Trophoblast cell (in vitro differentiated cells and primary cell): ENCODE measurements at regions not wholly inside any gene's neighbourhood (a gene's known extent, or its start where the extent isn't known, plus 50 kb on each side); places are given as distances from the start of the nearest gene placed in this dataset.

Experiments
- DNase-seq, 2 donors: peaks; one replicate each; pipeline ENCODE4 v3.0.0-alpha.2; 2016
- H2AFZ ChIP-seq: 2 replicates; pipeline ENCODE4 v1.6.1; 2013; ENCODE audit warnings: low read length, moderate library complexity, mild to moderate bottlenecking; ENCODE audit not compliant: insufficient read depth, poor library complexity
- H2AK5ac ChIP-seq: 2 replicates; pipeline ENCODE4 v1.6.1; 2013; ENCODE audit warnings: mild to moderate bottlenecking, low read length
- H2BK120ac ChIP-seq: 2 replicates; pipeline ENCODE4 v1.6.1; 2013; ENCODE audit warnings: low read length, mild to moderate bottlenecking, moderate library complexity; ENCODE audit not compliant: insufficient read depth, poor library complexity
- H2BK12ac ChIP-seq: 2 replicates; pipeline ENCODE4 v1.6.1; 2013; ENCODE audit warnings: mild to moderate bottlenecking, low read length, moderate library complexity
- H2BK5ac ChIP-seq: 2 replicates; pipeline ENCODE4 v1.6.1; 2013; ENCODE audit warnings: low read length, low read depth, moderate library complexity, mild to moderate bottlenecking; ENCODE audit not compliant: poor library complexity
- H3K14ac ChIP-seq: 2 replicates; pipeline ENCODE4 v1.6.1; 2013; ENCODE audit warnings: mild to moderate bottlenecking, low read length
- H3K18ac ChIP-seq: 2 replicates; pipeline ENCODE4 v1.6.1; 2013; ENCODE audit warnings: mild to moderate bottlenecking, low read length
- H3K23ac ChIP-seq: 2 replicates; pipeline ENCODE4 v1.6.1; 2013; ENCODE audit warnings: low read length
- H3K27ac ChIP-seq: 2 replicates; pipeline ENCODE4 v1.5.1; 2013; ENCODE audit warnings: low read depth, mild to moderate bottlenecking, inconsistent platforms, low read length, moderate library complexity
- H3K27me3 ChIP-seq: 2 replicates; pipeline ENCODE4 v1.6.1; 2013; ENCODE audit warnings: inconsistent platforms, mild to moderate bottlenecking, low read length, moderate library complexity; ENCODE audit not compliant: insufficient read depth
- H3K36me3 ChIP-seq, 2 experiments: 1 replicate in 1 of 2; 2 replicates in 1 of 2; pipeline ENCODE4 v1.6.1; 2013; ENCODE audit warnings: low read length in 2 of 2, mild to moderate bottlenecking in 2 of 2, moderate library complexity in 1 of 2; ENCODE audit not compliant: insufficient read depth in 2 of 2, control insufficient read depth in 1 of 2
- H3K4ac ChIP-seq: 2 replicates; pipeline ENCODE4 v1.6.1; 2013; ENCODE audit warnings: low read depth, mild to moderate bottlenecking, low read length, moderate library complexity
- H3K4me1 ChIP-seq, 2 experiments: 1 replicate in 1 of 2; 2 replicates in 1 of 2; pipeline ENCODE4 v1.6.1; 2013; ENCODE audit warnings: low read length in 2 of 2, mild to moderate bottlenecking in 2 of 2, moderate library complexity in 1 of 2; ENCODE audit not compliant: insufficient read depth in 2 of 2, control insufficient read depth in 1 of 2
- H3K4me2 ChIP-seq: 2 replicates; pipeline ENCODE4 v1.6.1; 2013; ENCODE audit warnings: inconsistent platforms, mild to moderate bottlenecking, low read length, moderate library complexity
- H3K4me3 ChIP-seq: 2 replicates; pipeline ENCODE4 v1.5.1; 2013; ENCODE audit warnings: mild to moderate bottlenecking, low read depth, low read length, inconsistent platforms
- H3K79me1 ChIP-seq: one replicate; pipeline ENCODE4 v1.6.1; 2013; ENCODE audit warnings: low read length
- H3K79me2 ChIP-seq: 2 replicates; pipeline ENCODE4 v1.6.1; 2013; ENCODE audit warnings: low read length, mild to moderate bottlenecking; ENCODE audit not compliant: control insufficient read depth, insufficient read depth, poor library complexity
- H3K9ac ChIP-seq: 2 replicates; pipeline ENCODE4 v1.6.1; 2013; ENCODE audit warnings: mild to moderate bottlenecking, low read length
- H3K9me3 ChIP-seq: 2 replicates; pipeline ENCODE4 v1.6.1; 2013; ENCODE audit warnings: low read depth, mild to moderate bottlenecking, control low read depth, inconsistent platforms, low read length; ENCODE audit not compliant: insufficient read depth
- H4K12ac ChIP-seq: 2 replicates; pipeline ENCODE4 v1.6.1; 2013; ENCODE audit warnings: low read depth, mild to moderate bottlenecking, low read length, moderate library complexity
- H4K8ac ChIP-seq: 2 replicates; pipeline ENCODE4 v1.6.1; 2013; ENCODE audit warnings: low read depth, mild to moderate bottlenecking, low read length, moderate library complexity
- H4K91ac ChIP-seq: one replicate; pipeline ENCODE4 v1.6.1; 2013; ENCODE audit warnings: low read depth, mild to moderate bottlenecking, low read length, moderate library complexity
- WGBS: extraction: QIAGEN DNeasy Blood & Tissue Kit; methylation state at CpG from one replicate; pipeline ENCODE4 v1.1.7; 2013; ENCODE audit warnings: missing lambda C conversion rate; ENCODE audit not compliant: insufficient read length, insufficient coverage; ENCODE audit errors: extremely low coverage; 5-methylcytosine and 5-hydroxymethylcytosine counted together

DNA sequence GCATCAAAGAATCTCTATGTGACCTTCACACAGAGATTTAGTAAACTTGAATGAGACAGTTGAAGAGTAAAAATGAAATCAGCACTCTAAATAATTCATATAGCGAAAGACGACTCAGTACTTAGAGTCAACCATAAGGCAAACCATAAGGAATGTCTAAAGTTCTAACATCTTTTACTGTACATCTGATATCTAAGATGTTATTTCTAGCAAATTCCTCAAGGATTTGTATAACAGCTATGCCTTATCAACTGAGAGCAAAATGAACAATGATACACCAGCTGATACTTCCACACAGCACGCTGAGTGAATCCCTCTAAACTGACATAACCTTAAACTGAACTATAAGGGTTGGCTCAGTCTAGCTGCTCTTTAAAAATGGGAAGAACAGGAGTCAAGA is 760.3 kb downstream of the EFNA5 start:
- no peak overlapping the region for H3K9ac ChIP-seq
- H3K14ac ChIP-seq: no peak overlapping the region
- no peak overlapping the region for H2BK120ac ChIP-seq
- no peak overlapping the region for H2BK12ac ChIP-seq
- H3K79me2 ChIP-seq: no peaks in the 10 kb centered on the region
- H3K79me1 ChIP-seq: no peaks in the 10 kb centered on the region
- DNase-seq: no peak
- WGBS: no CpG with 5 or more reads among the region's 3 CpGs
- H3K4me2 ChIP-seq: no peak overlapping the region
- no peak overlapping the region for H4K8ac ChIP-seq
- no peaks in the 10 kb centered on the region for H3K9me3 ChIP-seq
- H3K4me1 ChIP-seq: no peaks in the 10 kb centered on the region
- H4K12ac ChIP-seq: no peak overlapping the region
- H3K27ac ChIP-seq: no peak overlapping the region
- no peak overlapping the region for H3K4ac ChIP-seq
- no peak overlapping the region for H4K91ac ChIP-seq
- H2AK5ac ChIP-seq: no peak overlapping the region
- H3K4me3 ChIP-seq: no peak overlapping the region
- H3K23ac ChIP-seq: no peak overlapping the region
- no peaks in the 10 kb centered on the region for H3K36me3 ChIP-seq
- H2AFZ ChIP-seq: no peak overlapping the region
- H3K27me3 ChIP-seq: no peaks in the 10 kb centered on the region
- no peak overlapping the region for H3K18ac ChIP-seq
- no peak overlapping the region for H2BK5ac ChIP-seq

DNA sequence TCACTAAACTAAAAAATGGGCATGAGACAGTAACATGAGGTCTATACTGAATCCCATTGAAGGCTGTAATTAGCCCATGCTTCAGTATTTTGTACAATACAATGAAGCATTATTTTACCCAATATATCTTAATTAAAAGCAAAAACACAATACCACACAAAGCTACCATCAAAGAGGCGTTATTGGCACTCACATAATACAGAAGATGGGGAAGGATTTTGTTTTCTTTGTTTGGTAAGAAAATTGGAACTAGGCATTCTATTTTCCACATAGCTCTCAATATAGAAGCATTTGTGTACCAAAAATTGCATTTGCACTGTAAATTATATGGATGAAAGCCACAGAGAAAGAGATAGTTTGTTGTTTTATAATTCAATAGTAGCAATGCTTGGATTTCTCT is 761.0 kb downstream of the EFNA5 start:
- H2BK5ac ChIP-seq: no peak overlapping the region
- H4K8ac ChIP-seq: no peak overlapping the region
- H3K23ac ChIP-seq: no peak overlapping the region
- H3K4me2 ChIP-seq: no peak overlapping the region
- no peaks in the 10 kb centered on the region for H3K27me3 ChIP-seq
- no peak overlapping the region for H4K12ac ChIP-seq
- DNase-seq: no peak
- no peak overlapping the region for H2AK5ac ChIP-seq
- no peak overlapping the region for H2AFZ ChIP-seq
- no peak overlapping the region for H3K27ac ChIP-seq
- no peak overlapping the region for H2BK12ac ChIP-seq
- H4K91ac ChIP-seq: no peak overlapping the region
- H2BK120ac ChIP-seq: no peak overlapping the region
- H3K4me1 ChIP-seq: no peaks in the 10 kb centered on the region
- no peaks in the 10 kb centered on the region for H3K79me2 ChIP-seq
- no peaks in the 10 kb centered on the region for H3K9me3 ChIP-seq
- H3K14ac ChIP-seq: no peak overlapping the region
- no peaks in the 10 kb centered on the region for H3K36me3 ChIP-seq
- no peak overlapping the region for H3K9ac ChIP-seq
- H3K4me3 ChIP-seq: no peak overlapping the region
- WGBS: no CpG with 5 or more reads among the region's 1 CpG
- no peak overlapping the region for H3K4ac ChIP-seq
- no peak overlapping the region for H3K18ac ChIP-seq
- no peaks in the 10 kb centered on the region for H3K79me1 ChIP-seq

DNA sequence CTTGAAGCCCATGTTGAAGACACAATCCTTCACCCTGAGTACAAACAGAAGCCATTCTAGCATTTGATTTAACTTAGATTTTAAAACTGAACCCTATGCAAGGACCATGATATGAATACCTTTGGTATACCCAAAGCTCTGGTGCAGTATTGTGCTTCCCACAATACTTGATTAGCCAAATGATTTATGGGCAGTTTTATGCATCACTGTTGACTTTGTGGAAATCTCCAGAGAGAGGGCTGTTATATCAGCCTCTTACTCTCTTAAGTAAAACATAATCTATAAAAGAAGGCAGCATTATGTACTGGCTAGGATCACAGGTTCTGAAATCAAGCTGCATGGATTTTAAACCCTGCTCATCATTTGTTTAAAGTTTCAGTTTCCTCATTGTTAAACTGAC is 762.8 kb downstream of the EFNA5 start:
- no peak overlapping the region for H2BK120ac ChIP-seq
- H2BK5ac ChIP-seq: no peak overlapping the region
- H3K79me2 ChIP-seq: no peaks in the 10 kb centered on the region
- H3K36me3 ChIP-seq: no peaks in the 10 kb centered on the region
- no peak overlapping the region for H2BK12ac ChIP-seq
- H4K8ac ChIP-seq: no peak overlapping the region
- H3K9ac ChIP-seq: no peak overlapping the region
- no peaks in the 10 kb centered on the region for H3K4me1 ChIP-seq
- no peak for DNase-seq
- H3K4me3 ChIP-seq: no peak overlapping the region
- H3K27me3 ChIP-seq: no peaks in the 10 kb centered on the region
- H3K4me2 ChIP-seq: no peak overlapping the region
- H3K18ac ChIP-seq: no peak overlapping the region
- H2AFZ ChIP-seq: no peak overlapping the region
- no peak overlapping the region for H2AK5ac ChIP-seq
- no peaks in the 10 kb centered on the region for H3K79me1 ChIP-seq
- no peak overlapping the region for H3K4ac ChIP-seq
- H4K91ac ChIP-seq: no peak overlapping the region
- H3K9me3 ChIP-seq: no peaks in the 10 kb centered on the region
- no peak overlapping the region for H3K23ac ChIP-seq
- H3K14ac ChIP-seq: no peak overlapping the region
- no peak overlapping the region for H4K12ac ChIP-seq
- H3K27ac ChIP-seq: no peak overlapping the region

DNA sequence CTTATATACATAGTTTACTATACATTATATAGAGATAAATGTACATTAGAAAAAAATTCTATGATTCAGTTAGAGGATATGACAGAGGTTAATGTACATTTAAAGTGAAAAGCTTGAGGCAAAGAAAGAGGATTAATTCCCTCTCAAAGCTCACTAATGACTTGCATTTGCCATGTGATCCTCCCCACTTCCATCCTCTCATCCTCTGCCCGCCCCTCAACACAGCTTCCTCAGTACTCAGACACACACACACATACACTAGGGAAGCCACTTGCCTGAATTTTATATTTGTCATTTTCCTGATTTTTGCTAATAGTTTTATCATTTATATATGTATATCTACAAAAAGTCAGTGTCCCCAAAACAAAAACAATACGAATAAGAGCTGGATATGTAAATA is 764.5 kb downstream of the EFNA5 start:
- Histone ChIP-seq H3K4ac (no peak overlapping the region), H3K14ac (no peak overlapping the region), H3K4me3 (no peak overlapping the region), H3K9me3 (no peaks in the 10 kb centered on the region), H2BK120ac (no peak overlapping the region), H3K9ac (no peak overlapping the region), H2BK12ac (no peak overlapping the region), H4K8ac (no peak overlapping the region), H3K4me1 (no peaks in the 10 kb centered on the region), H3K4me2 (no peak overlapping the region), H3K79me2 (no peaks in the 10 kb centered on the region), H3K27me3 (no peaks in the 10 kb centered on the region), H3K23ac (no peak overlapping the region), H2AFZ (no peak overlapping the region), H4K12ac (no peak overlapping the region), H3K18ac (no peak overlapping the region), H3K27ac (no peak overlapping the region), H3K79me1 (no peaks in the 10 kb centered on the region), H2AK5ac (no peak overlapping the region), H4K91ac (no peak overlapping the region), H3K36me3 (no peaks in the 10 kb centered on the region), H2BK5ac (no peak overlapping the region)
- no CpG with 5 or more reads among the region's 2 CpGs for WGBS
- no peak for DNase-seq

DNA sequence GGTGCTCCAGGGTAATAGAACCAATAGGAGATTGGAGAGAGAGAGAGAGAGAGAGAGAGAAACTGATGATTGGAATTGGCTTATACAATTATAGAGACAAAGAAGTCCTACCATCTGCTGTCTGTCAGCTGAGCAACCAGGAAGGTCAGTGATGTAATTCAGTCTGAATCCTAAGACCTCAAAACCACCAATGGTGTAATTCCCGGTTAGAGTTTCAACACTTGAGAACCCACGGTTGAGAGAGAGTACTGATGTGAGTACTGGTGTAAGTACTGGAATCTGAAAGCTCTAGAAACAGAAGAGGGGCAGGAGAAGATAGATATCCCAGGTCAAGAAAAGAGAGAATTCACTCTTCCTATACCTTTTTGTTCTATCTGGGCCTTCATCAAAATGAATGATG is 775.8 kb downstream of the EFNA5 start:
- no peak overlapping the region for H3K4ac ChIP-seq
- no peaks in the 10 kb centered on the region for H3K9me3 ChIP-seq
- no peaks in the 10 kb centered on the region for H3K79me1 ChIP-seq
- H3K4me3 ChIP-seq: no peak overlapping the region
- no peak overlapping the region for H2AK5ac ChIP-seq
- no peak overlapping the region for H4K91ac ChIP-seq
- H2AFZ ChIP-seq: no peak overlapping the region
- no peak overlapping the region for H4K12ac ChIP-seq
- DNase-seq: peak in 1 of 2 donors; percentile 24
- H3K23ac ChIP-seq: no peak overlapping the region
- H2BK120ac ChIP-seq: no peak overlapping the region
- no peak overlapping the region for H3K9ac ChIP-seq
- WGBS: no CpG with 5 or more reads among the region's 2 CpGs
- H3K18ac ChIP-seq: no peak overlapping the region
- H3K14ac ChIP-seq: no peak overlapping the region
- H3K4me2 ChIP-seq: no peak overlapping the region
- no peak overlapping the region for H2BK12ac ChIP-seq
- no peak overlapping the region for H2BK5ac ChIP-seq
- no peaks in the 10 kb centered on the region for H3K36me3 ChIP-seq
- no peak overlapping the region for H4K8ac ChIP-seq
- H3K4me1 ChIP-seq: no peaks in the 10 kb centered on the region
- no peaks in the 10 kb centered on the region for H3K79me2 ChIP-seq
- H3K27me3 ChIP-seq: no peaks in the 10 kb centered on the region
- H3K27ac ChIP-seq: no peak overlapping the region
